HG02852 (cell line): ENCODE measurements at regions not wholly inside any gene's neighbourhood (a gene's known extent, or its start where the extent isn't known, plus 50 kb on each side); places are given as distances from the start of the nearest gene placed in this dataset.

Experiments
- ATAC-seq: cut with Tn5 transposase; IDR thresholded peaks from one replicate; pipeline ENCODE4 v1.9.1; 2021; ENCODE audit warnings: mild to moderate bottlenecking, moderate library complexity; ENCODE audit not compliant: unreplicated experiment

GRCh38 chr13:72181661-72182060, 314.7 kb upstream of the DACH1 start:
- no peak for ATAC-seq

GRCh38 chr13:72180253-72180952, 313.4 kb upstream of the DACH1 start:
- ATAC-seq, result no peak

GRCh38 chr13:72174549-72174948, 307.5 kb upstream of the DACH1 start:
- ATAC-seq, result no peak

GRCh38 chr13:72170571-72170970, 303.6 kb upstream of the DACH1 start:
- no peak for ATAC-seq

GRCh38 chr13:72168126-72168855, 301.3 kb upstream of the DACH1 start:
- ATAC-seq, result no peak

- ATAC-seq, result no peak
Measured at GRCh38 chr13:72166102-72166650, 299.2 kb upstream of the DACH1 start.

- ATAC-seq, result no peak
Measured at GRCh38 chr13:72165276-72165675, 298.3 kb upstream of the DACH1 start.

GRCh38 chr13:72164811-72165210, 297.8 kb upstream of the DACH1 start:
- no peak for ATAC-seq

GRCh38 chr13:72163678-72164077, 296.7 kb upstream of the DACH1 start:
- ATAC-seq, result no peak

- no peak for ATAC-seq
Measured at GRCh38 chr13:72160977-72161376, 294.0 kb upstream of the DACH1 start.

- ATAC-seq, result no peak
Measured at GRCh38 chr13:72156760-72157159, 289.8 kb upstream of the DACH1 start.

- no peak for ATAC-seq
Measured at GRCh38 chr13:72153272-72153671, 286.3 kb upstream of the DACH1 start.

- no peak for ATAC-seq
Measured at GRCh38 chr13:72151241-72151640, 284.2 kb upstream of the DACH1 start.

- no peak for ATAC-seq
Measured at GRCh38 chr13:72150502-72150901, 283.5 kb upstream of the DACH1 start.

GRCh38 chr13:72149701-72150100, 282.7 kb upstream of the DACH1 start:
- no peak for ATAC-seq

GRCh38 chr13:72146816-72147215, 279.8 kb upstream of the DACH1 start:
- ATAC-seq, result no peak

- ATAC-seq, result no peak
Measured at GRCh38 chr13:72145383-72145782, 278.4 kb upstream of the DACH1 start.

GRCh38 chr13:72144636-72145035, 277.6 kb upstream of the DACH1 start:
- ATAC-seq, result no peak

GRCh38 chr13:72141855-72142519, 275.0 kb upstream of the DACH1 start:
- no peak for ATAC-seq

- ATAC-seq, result no peak
Measured at GRCh38 chr13:72139192-72139591, 272.2 kb upstream of the DACH1 start.

- ATAC-seq, result no peak
Measured at GRCh38 chr13:72132075-72132474, 265.1 kb upstream of the DACH1 start.

GRCh38 chr13:72129117-72129516, 262.1 kb upstream of the DACH1 start:
- ATAC-seq, result no peak
